OCI-LY3 (cell line): ENCODE measurements at regions not wholly inside any gene's neighbourhood (a gene's known extent, or its start where the extent isn't known, plus 50 kb on each side); places are given as distances from the start of the nearest gene placed in this dataset.

Experiments
- EZH2phosphoT487 ChIP-seq: fragments of 200-600 bp; shearing (Covaris generic); IDR thresholded peaks from 2 replicates; pipeline ENCODE4 v1.6.1; 2018; ENCODE audit warnings: antibody characterized with exemption, mixed run types, low read depth
- TF ChIP-seq, protein P1 (sequence below): fragments of 200-600, 300-600 bp; sonication (generic); IDR thresholded peaks from 2 replicates; pipeline ENCODE4 v1.5.1; 2014; ENCODE audit warnings: antibody characterized with exemption, low read length, low read depth

GRCh38 chr15:70192490-70192889 lies 94.8 kb upstream of the TLE3 start:
- TF ChIP-seq, protein P1, sequence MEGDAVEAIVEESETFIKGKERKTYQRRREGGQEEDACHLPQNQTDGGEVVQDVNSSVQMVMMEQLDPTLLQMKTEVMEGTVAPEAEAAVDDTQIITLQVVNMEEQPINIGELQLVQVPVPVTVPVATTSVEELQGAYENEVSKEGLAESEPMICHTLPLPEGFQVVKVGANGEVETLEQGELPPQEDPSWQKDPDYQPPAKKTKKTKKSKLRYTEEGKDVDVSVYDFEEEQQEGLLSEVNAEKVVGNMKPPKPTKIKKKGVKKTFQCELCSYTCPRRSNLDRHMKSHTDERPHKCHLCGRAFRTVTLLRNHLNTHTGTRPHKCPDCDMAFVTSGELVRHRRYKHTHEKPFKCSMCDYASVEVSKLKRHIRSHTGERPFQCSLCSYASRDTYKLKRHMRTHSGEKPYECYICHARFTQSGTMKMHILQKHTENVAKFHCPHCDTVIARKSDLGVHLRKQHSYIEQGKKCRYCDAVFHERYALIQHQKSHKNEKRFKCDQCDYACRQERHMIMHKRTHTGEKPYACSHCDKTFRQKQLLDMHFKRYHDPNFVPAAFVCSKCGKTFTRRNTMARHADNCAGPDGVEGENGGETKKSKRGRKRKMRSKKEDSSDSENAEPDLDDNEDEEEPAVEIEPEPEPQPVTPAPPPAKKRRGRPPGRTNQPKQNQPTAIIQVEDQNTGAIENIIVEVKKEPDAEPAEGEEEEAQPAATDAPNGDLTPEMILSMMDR = no peak
- TF ChIP-seq EZH2phosphoT487 = no peak
